Heart left ventricle (tissue), 16 donors: ENCODE measurements at regions not wholly inside any gene's neighbourhood (a gene's known extent, or its start where the extent isn't known, plus 50 kb on each side); places are given as distances from the start of the nearest gene placed in this dataset.

Experiments used
- ATAC-seq, 4 donors: fragments of 200-7000 bp; cut with Tn5 transposase; one replicate each; pipeline ENCODE4 v1.9.1; 2020 to 2022; ENCODE audit warnings: moderate library complexity in 4 of 4, mild to moderate bottlenecking in 3 of 4, moderate number of reproducible peaks in 1 of 4
- DNase-seq, 5 donors: peaks; one replicate each; pipeline ENCODE4 v3.0.0-alpha.2; 2020
- H3K27ac ChIP-seq, 12 donors: fragments of 200-600 bp; sonication (generic) in 4 of 12; one replicate each; pipeline versions ENCODE4 v1.5.0 to v1.8.0; 2016 to 2022; ENCODE audit warnings: mild to moderate bottlenecking in 2 of 12
- H3K27me3 ChIP-seq, 9 donors: fragments of 200-600 bp; sonication (generic) in 2 of 9; one replicate each; pipeline versions ENCODE4 v1.5.1 to v1.8.0; 2016 to 2022; ENCODE audit warnings: mild to moderate bottlenecking in 3 of 9
- H3K36me3 ChIP-seq, 9 donors: fragments of 200-600 bp; sonication (generic) in 2 of 9; one replicate each; pipeline versions ENCODE4 v1.5.0 to v1.8.0; 2018 to 2022; ENCODE audit warnings: mild to moderate bottlenecking in 2 of 9
- H3K4me1 ChIP-seq, 12 donors: fragments of 200-600 bp; sonication (generic) in 4 of 12; one replicate each; pipeline versions ENCODE4 v1.5.0 to v1.8.0; 2016 to 2022; ENCODE audit warnings: mild to moderate bottlenecking in 3 of 12
- H3K4me3 ChIP-seq, 12 donors: fragments of 200-600 bp; sonication (generic) in 4 of 12; one replicate each; pipeline versions ENCODE4 v1.5.0 to v1.8.0; 2017 to 2022; ENCODE audit warnings: mild to moderate bottlenecking in 9 of 12, moderate library complexity in 4 of 12
- H3K9me3 ChIP-seq, 12 donors: fragments of 200-600 bp; sonication (generic) in 4 of 12; one replicate each; pipeline versions ENCODE4 v1.5.0 to v1.8.0; 2016 to 2022; ENCODE audit warnings: mild to moderate bottlenecking in 1 of 12
- POLR2A ChIP-seq, 2 donors: fragments of 450-650 bp; IDR thresholded peaks; one replicate each; pipeline ENCODE4 v1.6.1; 2017; ENCODE audit warnings: antibody characterized with exemption in 2 of 2, mild to moderate bottlenecking in 2 of 2, moderate library complexity in 2 of 2
- WGBS, 4 donors: extraction: QIAGEN DNeasy Blood & Tissue Kit in 2 of 4; methylation state at CpG; one replicate each; pipeline versions ENCODE4 v1.1.5 to v1.1.7; 2013 to 2018; 5-methylcytosine and 5-hydroxymethylcytosine counted together
- intact Hi-C, 10 donors: fragments of 100-400 bp; cut with DNase I; formaldehyde crosslinking; loops; one replicate each; pipeline versions ENCODE4 v1.11.1 to v1.14.2; 2022
- TF ChIP-seq, protein P1 (sequence below), 12 donors: fragments of 200-600 bp; sonication (generic) in 4 of 12; IDR thresholded peaks; one replicate each; pipeline versions ENCODE4 v1.5.0 to v1.8.0; 2018 to 2022; ENCODE audit warnings: antibody characterized with exemption in 12 of 12, mild to moderate bottlenecking in 5 of 12
- donor health status: ischemic (EF 13 %, LVEDD 7.1; RV severe dilation, severe dysfunction).
- donor health status: healthy with polysubstance abuse.
- donor health status: DM: no; HTN: yes; CAD: no.
- donor health status: DM: no; HTN: no; CAD: no.
- donor health status: ischemic (EF 25% LVEDD 6.9; RV normal size, moderate dysfunction).
- donor health status: ischemic (EF 25% LVEDD 5.7; RV mildly dilated, moderate dysfunction).
- donor health status: healthy.
- donor health status: DM: yes; HTN: yes; CAD: no.
- donor health status: ischemic (EF 35%, LVEDD 5.7; RV mildly dilated, moderate dysfunction).
- donor health status: nonischemic (EF 11% LVEDD 7.7; RV severe dilation, severe dysfunction).
- donor health status: DM: yes; HTN: yes; CAD: no.
- donor health status: PGD.
- donor health status: ischemic (EF 29% LVEDD 5.4; RV normal size, mild dysfunction).
- donor health status: nonischemic (EF 23%, LVEDD 6.1; RV moderate dilation, normal function).

- WGBS, 4 donors, result 38 to 58% (median 48%) methylated on average over 4 of the region's 4 CpGs
- no peaks in the 10 kb centered on the region for H3K27me3 ChIP-seq
- no peak overlapping the region for H3K4me3 ChIP-seq
- ATAC-seq (no peak), DNase-seq (no peak)
- no peak overlapping the region for H3K27ac ChIP-seq
- TF ChIP-seq, protein P1, sequence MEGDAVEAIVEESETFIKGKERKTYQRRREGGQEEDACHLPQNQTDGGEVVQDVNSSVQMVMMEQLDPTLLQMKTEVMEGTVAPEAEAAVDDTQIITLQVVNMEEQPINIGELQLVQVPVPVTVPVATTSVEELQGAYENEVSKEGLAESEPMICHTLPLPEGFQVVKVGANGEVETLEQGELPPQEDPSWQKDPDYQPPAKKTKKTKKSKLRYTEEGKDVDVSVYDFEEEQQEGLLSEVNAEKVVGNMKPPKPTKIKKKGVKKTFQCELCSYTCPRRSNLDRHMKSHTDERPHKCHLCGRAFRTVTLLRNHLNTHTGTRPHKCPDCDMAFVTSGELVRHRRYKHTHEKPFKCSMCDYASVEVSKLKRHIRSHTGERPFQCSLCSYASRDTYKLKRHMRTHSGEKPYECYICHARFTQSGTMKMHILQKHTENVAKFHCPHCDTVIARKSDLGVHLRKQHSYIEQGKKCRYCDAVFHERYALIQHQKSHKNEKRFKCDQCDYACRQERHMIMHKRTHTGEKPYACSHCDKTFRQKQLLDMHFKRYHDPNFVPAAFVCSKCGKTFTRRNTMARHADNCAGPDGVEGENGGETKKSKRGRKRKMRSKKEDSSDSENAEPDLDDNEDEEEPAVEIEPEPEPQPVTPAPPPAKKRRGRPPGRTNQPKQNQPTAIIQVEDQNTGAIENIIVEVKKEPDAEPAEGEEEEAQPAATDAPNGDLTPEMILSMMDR (IDR thresholded peaks at IDR 0.05), result no peak
- no peak for TF ChIP-seq POLR2A (IDR thresholded peaks at IDR 0.05)
- no peaks in the 10 kb centered on the region for H3K4me1 ChIP-seq
- no peaks in the 10 kb centered on the region for H3K9me3 ChIP-seq
- H3K36me3 ChIP-seq, result no peaks in the 10 kb centered on the region
- intact Hi-C loops, result no loop called here
Measured at GRCh38 chr5:28714907-28715698, 1676.7 kb upstream of the CDH9 start.

DNA sequence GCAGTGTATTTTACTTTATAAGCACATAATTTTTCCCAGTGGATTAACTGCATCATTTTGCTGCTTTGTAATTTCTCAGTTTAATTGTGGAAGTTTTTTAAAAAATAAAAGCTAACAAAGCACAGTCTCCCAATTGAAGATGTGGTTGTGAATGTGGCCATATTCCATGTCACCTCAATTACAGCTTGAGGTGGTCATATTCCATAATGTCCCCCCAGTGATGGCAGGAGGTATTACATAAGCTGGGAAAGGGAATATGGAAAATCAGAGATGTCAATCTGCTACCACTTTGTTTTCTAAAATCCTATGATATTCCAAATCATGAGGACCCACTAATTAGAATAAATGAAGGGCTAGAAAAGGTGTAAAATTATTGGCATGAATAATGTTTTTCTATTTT lies 1672.0 kb upstream of the CDH9 start:
- no peak overlapping the region for H3K27ac ChIP-seq
- H3K4me1 ChIP-seq, result no peaks in the 10 kb centered on the region
- peaks cover 0 to 5% (median 0%) of the 10 kb centered on the region in 12 donors for H3K9me3 ChIP-seq
- H3K27me3 ChIP-seq, result no peaks in the 10 kb centered on the region
- DNase-seq (no peak), ATAC-seq (no peak)
- intact Hi-C loops, result no loop called here
- TF ChIP-seq, protein P1 (IDR thresholded peaks at IDR 0.05), result no peak
- no peak for TF ChIP-seq POLR2A (IDR thresholded peaks at IDR 0.05)
- no peaks in the 10 kb centered on the region for H3K36me3 ChIP-seq
- no peak overlapping the region for H3K4me3 ChIP-seq

DNA sequence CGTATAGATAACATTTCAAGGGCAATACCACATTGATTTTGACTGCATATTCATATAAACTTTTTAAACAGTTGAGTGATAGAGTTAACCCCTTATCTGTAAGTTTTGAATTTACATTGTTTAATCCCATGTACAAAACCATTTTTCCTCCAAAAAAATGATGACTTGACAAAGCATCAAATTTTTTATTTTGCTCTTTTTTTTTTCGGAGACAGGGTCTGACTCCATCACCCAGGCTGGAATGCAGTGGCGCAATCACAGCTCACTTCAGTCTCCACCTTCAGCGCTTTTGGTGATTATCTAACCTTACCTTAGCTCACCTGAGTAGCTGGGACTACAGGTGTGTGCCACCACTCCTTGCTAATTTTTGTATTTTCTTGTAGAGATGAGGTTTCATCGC lies 1670.1 kb upstream of the CDH9 start:
- 80 to 89% (median 83%) methylated on average over 5 of the region's 5 CpGs for WGBS, 4 donors
- no peaks in the 10 kb centered on the region for H3K4me1 ChIP-seq
- ATAC-seq (no peak), DNase-seq (no peak)
- no peaks in the 10 kb centered on the region for H3K36me3 ChIP-seq
- H3K27ac ChIP-seq, result no peak overlapping the region
- no peaks in the 10 kb centered on the region for H3K27me3 ChIP-seq
- TF ChIP-seq, protein P1 (IDR thresholded peaks at IDR 0.05), result no peak
- TF ChIP-seq POLR2A (IDR thresholded peaks at IDR 0.05), result no peak
- intact Hi-C loops, result no loop called here
- H3K9me3 ChIP-seq, result peaks cover 0 to 5% (median 0%) of the 10 kb centered on the region in 12 donors
- H3K4me3 ChIP-seq, result no peak overlapping the region

- Histone ChIP-seq H3K27me3 (no peaks in the 10 kb centered on the region), H3K4me1 (no peaks in the 10 kb centered on the region), H3K4me3 (no peak overlapping the region), H3K9me3 (peaks cover 0 to 5% (median 0%) of the 10 kb centered on the region in 12 donors), H3K27ac (no peak overlapping the region), H3K36me3 (no peaks in the 10 kb centered on the region)
- ATAC-seq (no peak), DNase-seq (no peak)
- no peak for TF ChIP-seq POLR2A (IDR thresholded peaks at IDR 0.05)
- TF ChIP-seq, protein P1 (IDR thresholded peaks at IDR 0.05), result no peak
- intact Hi-C loops, result no loop called here
Measured at GRCh38 chr5:28707706-28708105, 1669.3 kb upstream of the CDH9 start.
